Heart left ventricle (tissue), 13 donors: ENCODE measurements at regions not wholly inside any gene's neighbourhood (a gene's known extent, or its start where the extent isn't known, plus 50 kb on each side); places are given as distances from the start of the nearest gene placed in this dataset.

Experiments
- CTCF ChIP-seq, 12 donors: fragments of 200-600 bp; sonication (generic) in 4 of 12; IDR thresholded peaks; one replicate each; pipeline versions ENCODE4 v1.5.0 to v1.8.0; 2018 to 2022; ENCODE audit warnings: antibody characterized with exemption in 12 of 12, mild to moderate bottlenecking in 5 of 12
- POLR2A ChIP-seq, 2 donors: fragments of 450-650 bp; IDR thresholded peaks; one replicate each; pipeline ENCODE4 v1.6.1; 2017; ENCODE audit warnings: antibody characterized with exemption in 2 of 2, mild to moderate bottlenecking in 2 of 2, moderate library complexity in 2 of 2
- donor health status: ischemic (EF 13 %, LVEDD 7.1; RV severe dilation, severe dysfunction).
- donor health status: DM: no; HTN: yes; CAD: no.
- donor health status: DM: no; HTN: no; CAD: no.
- donor health status: ischemic (EF 25% LVEDD 6.9; RV normal size, moderate dysfunction).
- donor health status: ischemic (EF 25% LVEDD 5.7; RV mildly dilated, moderate dysfunction).
- donor health status: ischemic (EF 35%, LVEDD 5.7; RV mildly dilated, moderate dysfunction).
- donor health status: nonischemic (EF 11% LVEDD 7.7; RV severe dilation, severe dysfunction).
- donor health status: DM: yes; HTN: yes; CAD: no.
- donor health status: PGD.
- donor health status: ischemic (EF 29% LVEDD 5.4; RV normal size, mild dysfunction).
- donor health status: nonischemic (EF 23%, LVEDD 6.1; RV moderate dilation, normal function).

GRCh38 chr15:38041576-38041975 is 107.1 kb downstream of the TMCO5A start:
- TF ChIP-seq CTCF (IDR thresholded peaks at IDR 0.05) (no peak), POLR2A (IDR thresholded peaks at IDR 0.05) (no peak)
